ENCODE measurements at regions not wholly inside any gene's neighbourhood (a gene's known extent, or its start where the extent isn't known, plus 50 kb on each side); places are given as distances from the start of the nearest gene placed in this dataset.
"Not testable (repeated sequence)": the region's sequence is repeated elsewhere in the genome, so short reads cannot be mapped to it uniquely, and the experiment has no call there.

DNA sequence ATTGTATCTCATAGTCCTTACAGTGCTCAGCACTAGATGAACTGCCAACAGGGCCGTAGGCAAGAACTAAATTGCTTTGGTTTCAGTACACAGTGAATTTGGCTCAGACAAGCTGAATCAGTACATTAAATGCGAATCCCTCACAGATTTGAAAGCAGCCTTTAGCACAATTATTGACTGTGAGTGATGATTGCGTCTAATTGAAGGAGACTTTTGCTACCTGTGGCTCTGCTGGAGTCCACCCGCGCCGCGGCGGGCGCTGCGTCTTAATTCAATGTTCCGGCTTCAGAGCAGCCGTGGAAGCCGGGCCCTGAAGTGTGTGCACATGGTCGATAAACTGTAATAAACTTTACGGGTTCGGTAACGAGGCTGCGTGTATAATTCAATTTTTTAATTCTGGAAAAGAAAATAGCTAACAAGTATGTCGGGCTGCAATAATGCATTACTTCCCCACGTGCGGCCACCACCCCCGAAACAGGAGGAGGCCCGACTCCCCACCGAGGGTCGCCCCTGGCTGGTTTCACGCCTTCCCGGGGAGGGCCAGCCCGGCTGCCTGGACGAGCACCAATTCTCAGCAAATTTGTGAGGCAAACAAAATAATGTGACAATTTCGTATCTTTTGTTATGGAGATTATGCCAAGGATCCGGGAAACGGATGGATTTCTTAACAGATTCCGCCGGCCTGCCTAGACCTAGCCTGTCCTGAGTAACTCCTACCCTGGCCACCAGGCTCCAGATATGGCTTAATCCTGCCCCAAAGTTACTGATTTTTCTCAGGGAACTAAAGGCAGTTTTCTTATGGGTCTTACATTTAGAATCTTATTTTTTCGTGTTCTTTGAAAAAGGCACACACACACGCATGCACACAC lies 269.4 kb upstream of the IRX1 start:
- Mint-ChIP-seq H3K4me1 (ENCODE audit: low read depth, unreplicated experiment) (peaks cover 2% of the 10 kb centered on the region), H3K9me3 (ENCODE audit: unreplicated experiment) (peaks cover 3% of the 10 kb centered on the region), H3K27me3 (ENCODE audit: unreplicated experiment) (no peaks in the 10 kb centered on the region), H3K27ac (ENCODE audit: unreplicated experiment) (no peak overlapping the region), H3K36me3 (ENCODE audit: unreplicated experiment) (no peaks in the 10 kb centered on the region), H3K4me3 (ENCODE audit: unreplicated experiment) (no peak overlapping the region)
- TF ChIP-seq, protein P1, sequence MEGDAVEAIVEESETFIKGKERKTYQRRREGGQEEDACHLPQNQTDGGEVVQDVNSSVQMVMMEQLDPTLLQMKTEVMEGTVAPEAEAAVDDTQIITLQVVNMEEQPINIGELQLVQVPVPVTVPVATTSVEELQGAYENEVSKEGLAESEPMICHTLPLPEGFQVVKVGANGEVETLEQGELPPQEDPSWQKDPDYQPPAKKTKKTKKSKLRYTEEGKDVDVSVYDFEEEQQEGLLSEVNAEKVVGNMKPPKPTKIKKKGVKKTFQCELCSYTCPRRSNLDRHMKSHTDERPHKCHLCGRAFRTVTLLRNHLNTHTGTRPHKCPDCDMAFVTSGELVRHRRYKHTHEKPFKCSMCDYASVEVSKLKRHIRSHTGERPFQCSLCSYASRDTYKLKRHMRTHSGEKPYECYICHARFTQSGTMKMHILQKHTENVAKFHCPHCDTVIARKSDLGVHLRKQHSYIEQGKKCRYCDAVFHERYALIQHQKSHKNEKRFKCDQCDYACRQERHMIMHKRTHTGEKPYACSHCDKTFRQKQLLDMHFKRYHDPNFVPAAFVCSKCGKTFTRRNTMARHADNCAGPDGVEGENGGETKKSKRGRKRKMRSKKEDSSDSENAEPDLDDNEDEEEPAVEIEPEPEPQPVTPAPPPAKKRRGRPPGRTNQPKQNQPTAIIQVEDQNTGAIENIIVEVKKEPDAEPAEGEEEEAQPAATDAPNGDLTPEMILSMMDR (IDR thresholded peaks at IDR 0.05; ENCODE audit: partially characterized antibody, unreplicated experiment): no peak
- DNase-seq: no peak

DNA sequence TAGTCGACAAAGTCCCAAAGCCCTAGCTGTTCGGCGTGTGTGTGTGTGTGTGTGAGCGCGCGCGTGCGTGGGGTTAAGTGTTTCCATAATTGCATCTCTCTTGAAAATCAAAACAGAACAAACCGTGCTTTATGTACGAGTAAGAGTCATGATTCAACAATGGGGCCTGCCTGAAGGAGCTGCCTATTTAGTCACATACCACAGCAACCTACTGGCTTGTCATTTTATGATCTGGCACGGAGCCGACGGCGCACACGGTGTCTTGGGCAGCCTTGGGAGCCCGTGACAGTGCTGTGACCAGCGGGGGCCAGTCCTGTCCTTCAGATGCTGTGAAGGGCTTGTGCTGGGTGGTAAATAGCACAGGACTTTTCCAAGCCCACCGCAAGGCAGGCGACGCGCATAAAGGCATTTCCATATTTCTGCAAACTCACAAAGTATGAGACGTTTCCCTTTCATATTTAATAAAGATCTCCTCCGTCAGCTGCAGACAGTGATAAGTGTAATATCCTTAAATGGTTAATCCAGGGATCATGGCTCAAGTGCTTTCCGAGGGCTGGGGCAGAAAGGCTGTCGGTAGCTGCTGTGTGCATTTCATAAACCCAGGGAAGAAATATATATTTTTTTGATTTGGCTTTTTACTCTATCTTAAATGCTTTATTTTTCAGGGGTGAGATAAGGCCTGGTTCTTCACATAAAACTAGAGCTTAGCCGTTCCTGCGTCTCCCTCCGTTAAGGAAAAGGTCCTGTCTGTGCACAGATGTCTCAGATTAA lies 270.2 kb upstream of the IRX1 start:
- peak overlapping the region; percentile 6 for H3K27ac Mint-ChIP-seq (ENCODE audit: unreplicated experiment)
- TF ChIP-seq, protein P1 (IDR thresholded peaks at IDR 0.05; ENCODE audit: partially characterized antibody, unreplicated experiment): no peak

DNA sequence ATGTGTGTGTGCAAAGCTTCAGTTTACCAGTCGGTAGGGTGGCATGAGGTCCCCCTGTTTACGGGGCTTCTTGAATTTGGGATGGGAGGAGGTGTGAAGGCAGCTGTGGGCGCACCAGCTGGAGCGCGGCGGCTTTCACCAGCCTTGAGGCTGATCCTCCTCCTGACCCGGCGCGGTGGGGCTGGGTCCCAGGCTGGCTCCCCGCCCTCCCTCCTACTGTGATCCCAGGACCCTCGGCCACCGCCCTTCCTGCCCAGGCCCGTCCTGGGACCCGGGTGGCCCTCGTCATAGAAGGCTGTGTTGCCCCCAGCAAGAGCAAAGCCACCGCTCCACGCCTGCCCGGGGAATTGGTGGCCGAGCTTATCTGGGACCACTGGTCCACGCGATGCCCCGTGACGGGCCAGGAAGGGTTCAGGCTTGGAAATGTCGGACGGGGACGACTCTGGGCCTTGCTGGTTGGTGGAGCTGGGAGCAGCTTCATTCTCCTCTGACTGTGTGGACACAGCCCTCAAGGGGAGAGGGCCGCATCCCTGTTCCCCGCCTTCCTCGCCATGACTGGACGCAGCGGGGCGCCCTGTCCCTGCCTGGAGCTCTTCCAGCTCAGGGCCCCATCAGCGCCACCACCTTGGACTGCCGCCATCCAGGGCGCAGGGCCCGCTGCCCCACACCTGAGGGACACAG lies 271.1 kb upstream of the IRX1 start:
- no peak overlapping the region for H3K4me3 Mint-ChIP-seq (ENCODE audit: unreplicated experiment)
- H3K4me1 Mint-ChIP-seq (ENCODE audit: low read depth, unreplicated experiment): peaks cover 2% of the 10 kb centered on the region
- TF ChIP-seq, protein P1 (IDR thresholded peaks at IDR 0.05; ENCODE audit: partially characterized antibody, unreplicated experiment): no peak
- peak; percentile 38 for DNase-seq
- no peaks in the 10 kb centered on the region for H3K27me3 Mint-ChIP-seq (ENCODE audit: unreplicated experiment)
- H3K27ac Mint-ChIP-seq (ENCODE audit: unreplicated experiment): no peak overlapping the region
- H3K36me3 Mint-ChIP-seq (ENCODE audit: unreplicated experiment): no peaks in the 10 kb centered on the region
- H3K9me3 Mint-ChIP-seq (ENCODE audit: unreplicated experiment): no peaks in the 10 kb centered on the region

More for the DNA sequence above, 270.2 kb upstream of the IRX1 start:
- peak; percentile 31 for DNase-seq
- Mint-ChIP-seq H3K9me3 (ENCODE audit: unreplicated experiment) (no peaks in the 10 kb centered on the region), H3K36me3 (ENCODE audit: unreplicated experiment) (no peaks in the 10 kb centered on the region), H3K4me1 (ENCODE audit: low read depth, unreplicated experiment) (peaks cover 2% of the 10 kb centered on the region), H3K4me3 (ENCODE audit: unreplicated experiment) (no peak overlapping the region), H3K27me3 (ENCODE audit: unreplicated experiment) (no peaks in the 10 kb centered on the region)

DNA sequence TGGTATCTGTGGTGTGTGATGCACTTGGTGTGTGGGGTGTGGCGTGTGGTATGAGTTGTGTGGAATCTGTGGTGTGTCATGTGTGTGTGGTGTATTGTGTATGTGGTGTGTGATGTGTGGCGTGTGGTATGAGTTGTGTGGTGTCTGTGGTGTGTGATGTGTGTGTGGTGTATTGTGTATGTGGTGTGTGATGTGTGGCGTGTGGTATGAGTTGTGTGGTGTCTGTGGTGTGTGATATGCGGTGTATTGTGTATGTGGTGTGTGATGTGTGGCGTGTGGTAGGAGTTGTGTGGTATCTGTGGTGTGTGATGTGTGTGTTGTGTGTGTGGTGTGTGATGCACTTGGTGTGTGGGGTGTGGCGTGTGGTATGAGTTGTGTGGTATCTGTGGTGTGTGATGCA lies 271.7 kb upstream of the IRX1 start:
- H3K27ac Mint-ChIP-seq (ENCODE audit: unreplicated experiment); H3K36me3 Mint-ChIP-seq (ENCODE audit: unreplicated experiment); H3K4me1 Mint-ChIP-seq (ENCODE audit: low read depth, unreplicated experiment); DNase-seq; H3K9me3 Mint-ChIP-seq (ENCODE audit: unreplicated experiment); H3K4me3 Mint-ChIP-seq (ENCODE audit: unreplicated experiment); H3K27me3 Mint-ChIP-seq (ENCODE audit: unreplicated experiment): not testable (repeated sequence)

DNA sequence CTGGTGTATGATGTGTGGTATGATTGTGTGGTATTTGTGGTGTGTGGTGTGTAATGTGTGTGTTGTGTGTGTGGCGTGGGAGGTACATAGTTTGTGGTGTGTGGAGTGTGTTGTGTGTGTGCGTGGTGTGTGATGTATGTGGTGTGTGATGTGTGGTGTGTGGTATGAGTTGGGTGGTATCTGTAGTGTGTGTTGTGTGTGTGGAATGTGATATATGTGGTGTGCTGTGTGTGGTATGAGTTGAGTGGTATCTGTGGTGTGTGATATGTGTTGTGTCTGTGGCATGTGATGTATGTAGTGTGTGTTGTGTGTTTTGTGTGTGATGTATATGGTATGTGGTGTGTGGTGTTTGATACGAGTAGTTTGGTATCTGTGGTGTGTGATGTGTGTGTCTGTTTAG lies 272.5 kb upstream of the IRX1 start:
- H3K4me3 Mint-ChIP-seq (ENCODE audit: unreplicated experiment): no peak overlapping the region
- no peaks in the 10 kb centered on the region for H3K36me3 Mint-ChIP-seq (ENCODE audit: unreplicated experiment)
- TF ChIP-seq, protein P1 (IDR thresholded peaks at IDR 0.05; ENCODE audit: partially characterized antibody, unreplicated experiment): no peak
- H3K27me3 Mint-ChIP-seq (ENCODE audit: unreplicated experiment): no peaks in the 10 kb centered on the region
- H3K4me1 Mint-ChIP-seq (ENCODE audit: low read depth, unreplicated experiment): peaks cover 2% of the 10 kb centered on the region
- no peak for DNase-seq
- H3K9me3 Mint-ChIP-seq (ENCODE audit: unreplicated experiment): no peaks in the 10 kb centered on the region
- no peak overlapping the region for H3K27ac Mint-ChIP-seq (ENCODE audit: unreplicated experiment)

Data from glutamatergic neuron (in vitro differentiated cells).